Fibroblast of skin of left quadriceps (primary cell): ENCODE measurements at regions not wholly inside any gene's neighbourhood (a gene's known extent, or its start where the extent isn't known, plus 50 kb on each side); places are given as distances from the start of the nearest gene placed in this dataset.
A peak's percentile ranks its signal among the peaks of the same experiment; 100 is the strongest.
"Not testable (repeated sequence)": the region's sequence is repeated elsewhere in the genome, so short reads cannot be mapped to it uniquely, and the experiment has no call there.

Source experiments
- DNase-seq, 2 experiments: peaks; one replicate each; pipeline ENCODE4 v3.0.0-alpha.2; 2013; ENCODE audit warnings: low read depth in 2 of 2

DNA sequence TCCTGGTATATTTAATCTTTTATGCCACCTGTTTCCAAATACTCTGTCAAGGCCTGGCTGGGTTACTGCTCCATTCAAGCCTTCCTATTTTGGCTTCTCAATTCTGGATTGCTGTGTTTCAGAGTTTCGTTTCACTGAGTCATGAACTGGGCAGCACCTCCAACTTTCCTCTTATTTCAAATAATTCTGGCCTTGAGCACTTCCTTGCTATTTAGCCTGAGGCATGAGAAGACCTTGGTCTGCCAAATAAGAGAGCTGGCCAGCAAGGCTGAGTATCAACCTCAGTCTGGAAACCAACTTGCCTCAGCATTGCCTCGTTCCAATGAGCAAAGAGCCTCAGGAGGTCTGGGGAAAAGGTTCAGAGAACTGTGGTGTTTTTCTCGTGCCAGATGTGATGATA, 66.6 kb downstream of the TNFAIP3 start:
- DNase-seq: peak in 1 of 2 experiments; percentile 22

DNA sequence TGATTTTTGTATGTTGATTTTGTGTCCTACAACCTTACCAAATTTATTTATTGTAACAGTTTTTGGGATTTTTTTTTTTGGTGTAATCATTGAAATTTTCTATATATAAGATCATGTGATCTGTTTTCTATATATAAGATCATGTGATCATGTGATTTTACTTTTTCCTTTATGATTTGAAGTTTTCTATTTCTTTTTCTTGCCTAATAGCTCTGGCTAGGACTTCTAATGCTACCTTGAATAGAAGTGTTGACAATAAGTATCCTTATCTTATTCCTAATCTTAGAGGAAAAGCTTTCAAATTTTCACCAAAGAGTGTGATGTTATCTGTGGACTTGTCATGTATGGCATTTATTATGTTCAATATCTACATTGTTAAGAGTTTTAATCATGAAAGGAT, 69.7 kb downstream of the TNFAIP3 start:
- DNase-seq: no peak

DNA sequence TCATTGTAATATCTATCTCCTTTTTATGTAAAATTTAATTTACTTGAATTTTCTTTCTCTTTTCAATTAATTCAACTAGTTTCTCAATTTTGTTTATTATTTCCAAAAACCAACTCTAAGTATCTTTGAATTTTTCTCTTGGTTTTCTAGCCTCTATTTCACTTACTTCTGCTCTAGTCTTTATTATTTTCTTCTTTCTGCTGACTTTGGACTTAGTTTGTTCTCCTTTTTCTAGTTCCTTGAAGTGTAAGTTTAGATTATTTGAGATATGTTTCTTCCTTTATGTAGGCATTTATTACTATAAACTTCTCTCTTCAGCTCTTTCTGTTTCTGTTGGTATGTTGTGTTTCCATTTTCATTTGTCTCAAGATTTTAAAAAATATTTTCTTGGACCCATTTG, 70.8 kb downstream of the TNFAIP3 start:
- no peak for DNase-seq

DNA sequence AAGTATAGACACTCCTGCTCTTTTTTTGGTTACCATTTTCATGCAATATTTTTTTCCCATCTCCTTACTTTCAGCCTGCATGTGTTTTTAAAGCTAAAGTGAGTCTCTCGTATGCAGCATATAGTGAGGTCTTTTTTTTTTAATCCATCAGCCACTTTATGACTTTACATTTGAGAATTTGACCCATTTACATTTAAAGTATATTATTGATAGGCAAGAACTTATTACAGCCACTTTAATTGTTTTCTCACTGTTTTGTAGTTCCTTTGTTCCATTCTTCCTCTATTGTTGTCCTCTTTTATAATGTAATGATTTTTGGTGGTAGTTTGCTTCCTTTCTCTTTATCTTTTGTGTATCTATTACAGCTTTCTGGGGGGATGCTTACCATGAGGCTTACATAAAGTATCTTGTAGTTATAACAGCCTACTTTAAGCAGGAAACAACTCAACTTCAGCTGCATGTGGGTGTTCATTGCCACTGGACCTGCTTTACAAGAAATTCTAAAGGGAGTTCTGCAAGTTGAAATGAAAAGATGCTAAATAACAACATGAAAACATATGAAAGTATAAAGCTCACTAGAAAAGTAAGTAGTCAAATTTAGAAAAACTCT, 71.8 kb downstream of the TNFAIP3 start:
- no peak for DNase-seq

DNA sequence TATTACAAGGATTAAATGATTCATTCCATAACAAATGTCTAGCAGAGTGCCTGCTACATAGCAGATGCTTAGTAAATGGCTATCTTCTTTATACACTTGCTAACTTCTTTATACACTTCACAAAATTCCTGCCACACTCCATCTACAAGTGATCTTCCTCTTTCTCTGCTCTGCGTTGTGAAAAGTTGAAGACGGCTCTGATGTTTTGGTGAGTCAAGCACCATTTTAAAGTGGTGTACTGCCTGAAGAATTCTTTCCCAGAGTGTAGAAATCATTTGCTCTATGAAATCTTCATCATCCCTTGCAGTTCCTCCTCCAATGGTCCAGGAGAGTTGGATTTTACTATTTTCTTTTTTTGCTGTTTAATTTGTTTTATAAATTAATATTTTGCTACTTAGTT, 74.9 kb downstream of the TNFAIP3 start:
- no peak for DNase-seq

DNA sequence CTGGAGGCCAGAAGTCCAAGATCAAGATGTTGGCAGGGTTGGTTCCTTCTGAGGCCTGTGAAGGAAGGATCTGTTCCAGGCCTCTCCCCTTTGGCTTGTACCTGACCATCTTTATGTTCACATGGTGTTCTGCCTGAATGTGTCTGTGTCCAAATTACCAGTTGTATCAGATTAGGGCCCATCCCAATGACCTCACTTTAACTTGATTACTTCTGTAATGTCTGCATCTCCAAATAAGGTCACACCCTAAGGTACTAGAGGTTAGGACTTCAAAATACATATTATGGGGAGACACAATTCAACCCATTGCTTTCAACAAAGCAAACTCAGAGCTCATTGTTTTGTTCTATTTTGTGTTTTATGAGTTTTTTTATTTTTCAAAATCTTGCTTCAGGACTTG, 75.7 kb downstream of the TNFAIP3 start:
- DNase-seq: no peak

DNA sequence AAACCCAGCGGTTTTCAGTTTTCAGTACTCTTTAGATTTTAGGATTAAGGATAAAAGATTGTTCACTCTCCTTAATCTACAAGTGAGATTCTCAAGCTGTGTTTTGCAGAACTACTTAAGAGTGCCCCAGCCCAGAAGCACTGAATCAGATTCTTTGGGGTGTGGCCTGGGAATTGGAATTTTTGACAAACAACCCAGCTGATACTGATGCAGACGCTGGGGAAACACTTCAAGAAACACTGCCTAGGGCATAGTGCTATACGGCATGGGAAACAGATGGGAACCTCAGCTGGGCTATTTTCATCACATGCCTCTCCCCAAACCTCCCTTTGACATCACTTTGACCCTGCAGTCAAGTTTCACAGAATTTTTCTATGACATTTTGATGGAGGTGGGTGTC, 77.3 kb downstream of the TNFAIP3 start:
- not testable (repeated sequence) for DNase-seq

DNA sequence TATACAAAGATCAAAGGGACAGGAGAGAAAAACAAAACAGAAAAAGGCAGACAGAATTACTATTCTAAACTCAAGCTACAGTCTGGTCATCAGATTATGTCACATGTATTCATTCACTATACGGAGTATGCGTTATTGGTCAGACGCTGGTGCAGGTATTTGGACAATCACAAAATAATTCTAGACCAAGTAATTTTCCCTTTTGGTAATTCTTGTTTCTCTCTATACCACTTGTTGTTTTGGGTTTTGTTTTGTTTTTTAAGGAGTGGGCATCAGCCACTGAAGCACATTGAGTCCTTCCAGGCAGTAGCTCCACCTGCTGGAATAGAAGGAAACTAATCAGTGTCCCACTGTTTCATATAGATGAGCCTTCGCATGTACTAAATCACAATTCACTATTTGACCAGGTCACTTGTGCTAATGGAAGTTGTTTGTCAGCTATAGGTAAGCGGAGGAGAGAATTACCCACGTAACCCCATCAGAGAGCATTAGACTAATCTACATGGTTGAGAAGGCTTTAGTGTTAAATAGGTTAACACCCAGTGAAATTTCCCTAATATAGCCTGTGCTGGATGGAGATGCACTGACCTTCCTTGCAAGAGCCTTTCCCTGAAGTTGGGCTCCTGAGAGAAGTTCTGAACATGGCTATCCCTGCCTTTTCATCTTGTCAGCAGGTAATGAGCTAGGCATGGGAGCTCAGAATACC, 77.9 kb downstream of the TNFAIP3 start:
- DNase-seq: peak in 1 of 2 experiments; percentile 20

DNA sequence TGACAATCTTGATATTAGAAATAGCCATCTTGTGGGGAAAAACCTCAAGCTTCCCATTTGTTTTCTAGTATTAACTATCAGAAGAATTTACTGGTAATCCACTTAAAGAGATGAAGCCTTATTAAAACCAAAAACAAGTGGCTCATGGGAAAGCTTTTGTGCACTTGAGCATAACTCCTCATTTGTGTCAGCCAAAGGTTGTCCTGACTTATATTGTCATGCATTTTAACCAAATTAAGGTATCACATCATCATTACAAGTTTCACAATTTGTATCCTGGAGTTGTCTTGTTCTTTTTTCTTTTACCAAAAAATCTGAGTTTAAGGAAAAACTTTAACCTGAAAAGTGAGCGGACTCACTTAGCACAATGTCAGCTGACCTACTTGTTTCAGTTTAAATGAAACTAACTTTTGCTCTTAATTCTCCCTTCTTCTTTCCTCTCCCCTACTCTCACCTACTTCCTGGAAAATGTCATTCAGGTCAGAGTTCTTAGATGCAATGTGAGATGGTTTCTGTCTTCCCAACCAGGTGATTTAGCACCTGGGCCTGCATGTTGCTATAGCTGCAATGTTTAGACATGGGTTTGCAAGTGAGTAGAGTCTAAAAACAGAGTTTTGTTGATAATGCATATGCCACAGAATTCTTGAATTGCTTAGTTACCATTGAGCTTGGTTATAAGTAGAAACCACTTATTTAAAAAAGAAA, 82.8 kb downstream of the TNFAIP3 start:
- DNase-seq: no peak

DNA sequence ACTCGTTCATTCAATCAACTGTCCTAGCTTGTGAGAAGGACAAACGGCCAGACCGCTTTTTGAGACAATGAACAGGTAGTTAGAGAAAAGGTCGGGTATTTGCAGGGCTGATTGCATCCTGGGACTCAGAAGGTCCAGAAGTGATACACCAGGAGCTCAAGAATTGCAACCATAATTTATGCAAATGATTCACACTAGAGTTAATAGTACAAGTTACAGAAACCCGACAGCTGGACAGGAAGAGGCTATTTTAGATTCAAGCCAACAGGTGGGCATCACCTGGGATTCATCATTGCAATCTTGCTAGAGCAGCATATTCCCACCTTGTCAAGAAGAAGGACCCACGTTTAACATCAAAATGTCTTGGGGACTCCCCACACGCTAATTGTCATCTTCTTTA, 83.5 kb downstream of the TNFAIP3 start:
- DNase-seq: no peak

DNA sequence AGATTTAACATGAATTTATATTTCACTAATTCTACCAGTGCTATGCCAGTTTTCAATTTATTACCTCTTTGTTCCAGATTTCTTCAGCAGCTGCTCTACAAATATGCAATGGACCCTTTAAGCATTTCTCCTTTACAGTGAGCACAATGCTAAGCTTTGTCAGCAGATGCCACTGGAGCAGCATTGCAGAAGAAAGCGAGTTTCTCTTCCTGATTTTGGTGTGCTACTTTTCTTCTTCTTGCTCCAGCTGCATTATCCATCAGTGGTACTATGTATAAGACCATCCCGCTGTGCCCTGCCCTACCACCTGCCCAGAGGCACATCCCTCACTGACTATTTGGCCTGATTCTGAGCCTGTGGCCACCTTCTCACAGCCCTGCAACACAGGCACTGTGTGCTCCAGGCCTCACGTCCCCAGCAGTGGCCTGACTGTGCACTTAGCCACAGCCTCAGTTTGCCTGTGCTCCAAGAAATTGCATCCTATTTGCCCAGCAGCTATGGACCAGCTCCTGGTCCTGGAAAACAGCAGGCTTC, 84.1 kb downstream of the TNFAIP3 start:
- DNase-seq: no peak

DNA sequence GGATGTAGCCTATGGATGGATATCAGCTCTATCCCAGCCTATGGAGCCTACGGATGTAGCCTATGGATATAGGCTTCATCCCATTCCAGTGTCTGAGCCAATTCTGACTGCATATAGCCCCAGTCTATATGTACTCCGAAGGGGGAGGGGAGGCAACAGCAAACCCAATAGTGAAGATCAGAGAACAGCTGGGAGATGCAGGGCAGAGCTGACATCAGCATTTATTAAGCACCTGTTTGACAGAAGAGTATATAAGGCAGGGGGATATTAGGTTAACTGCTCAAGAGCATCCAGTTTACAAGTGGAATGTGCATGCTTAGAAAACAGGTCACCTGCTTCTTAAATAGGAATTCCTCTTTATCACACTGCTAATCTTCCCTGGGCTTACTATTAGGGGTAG, 85.2 kb downstream of the TNFAIP3 start:
- DNase-seq: no peak

DNA sequence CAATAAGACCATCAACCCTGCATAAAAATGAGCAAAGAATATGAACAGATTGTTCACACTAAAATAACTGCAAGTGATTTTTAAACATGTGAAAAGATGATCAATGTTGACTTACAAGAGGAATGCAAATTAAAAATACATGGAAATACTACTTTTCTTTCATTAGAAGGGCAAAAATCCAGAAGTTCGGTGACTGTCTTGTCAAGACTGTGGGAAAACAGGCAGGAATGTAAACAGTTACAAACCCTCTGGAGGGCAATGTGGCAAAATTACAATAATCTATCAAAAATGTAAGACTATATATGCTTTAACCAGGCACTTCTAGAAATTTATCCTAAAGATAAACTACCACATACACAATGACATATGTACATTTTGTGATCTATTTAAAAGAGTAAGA, 86.7 kb downstream of the TNFAIP3 start:
- DNase-seq: no peak

DNA sequence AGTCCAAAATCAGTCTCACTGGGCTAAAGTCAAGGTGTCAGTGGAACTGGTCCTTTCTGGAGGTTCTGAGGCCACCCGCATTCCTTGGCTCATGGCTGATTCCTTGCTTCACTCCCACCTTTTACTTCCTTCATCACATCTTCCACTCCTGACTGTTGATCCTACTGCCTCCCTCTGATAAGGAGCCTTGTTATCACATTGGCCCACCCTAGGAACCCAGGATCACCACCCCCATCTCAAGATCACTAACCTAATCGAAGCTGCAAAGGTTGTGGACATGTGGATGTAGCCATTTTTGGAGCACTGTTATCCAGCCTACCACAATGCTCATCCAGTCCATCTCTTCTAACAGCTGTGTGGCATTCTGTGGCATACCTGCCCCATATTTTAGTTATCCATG, 87.2 kb downstream of the TNFAIP3 start:
- DNase-seq: no peak

DNA sequence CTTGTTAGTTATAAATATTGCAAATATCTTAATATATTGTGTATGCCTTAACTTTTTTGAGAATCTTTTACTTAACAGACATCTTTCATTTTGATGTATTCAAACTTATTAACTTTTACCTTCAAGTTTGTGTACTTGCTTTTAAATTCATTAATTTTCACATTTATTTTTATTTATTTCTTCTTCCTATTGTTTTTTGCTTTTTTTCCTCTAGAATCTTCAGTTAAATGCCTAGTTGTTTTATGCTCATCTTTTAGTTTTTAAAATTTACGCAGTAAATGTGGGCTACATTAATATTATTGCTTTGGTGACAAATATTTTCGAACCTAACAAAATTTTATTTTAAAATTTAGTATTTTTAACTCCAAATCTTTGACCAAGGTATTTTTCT, 89.0 kb downstream of the TNFAIP3 start:
- no peak for DNase-seq

DNA sequence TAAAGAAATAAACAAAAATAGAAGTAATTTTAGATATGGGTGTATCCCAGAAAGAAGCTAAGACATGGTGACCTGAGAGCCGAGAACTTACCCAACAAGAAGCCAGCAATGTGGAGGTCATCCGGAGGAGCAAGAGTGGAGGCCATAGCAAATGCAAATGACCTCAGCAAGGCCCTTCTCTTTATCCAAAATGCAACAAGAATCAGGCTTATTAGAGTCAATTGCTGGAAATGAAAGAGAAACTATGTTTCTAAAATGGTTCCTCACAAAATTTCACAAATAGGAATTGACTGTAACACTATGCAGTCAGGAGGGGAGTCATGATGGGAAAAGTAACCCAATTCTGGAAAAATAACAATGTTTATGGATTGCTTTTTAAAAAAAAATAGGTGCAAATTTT, 90.4 kb downstream of the TNFAIP3 start:
- no peak for DNase-seq

DNA sequence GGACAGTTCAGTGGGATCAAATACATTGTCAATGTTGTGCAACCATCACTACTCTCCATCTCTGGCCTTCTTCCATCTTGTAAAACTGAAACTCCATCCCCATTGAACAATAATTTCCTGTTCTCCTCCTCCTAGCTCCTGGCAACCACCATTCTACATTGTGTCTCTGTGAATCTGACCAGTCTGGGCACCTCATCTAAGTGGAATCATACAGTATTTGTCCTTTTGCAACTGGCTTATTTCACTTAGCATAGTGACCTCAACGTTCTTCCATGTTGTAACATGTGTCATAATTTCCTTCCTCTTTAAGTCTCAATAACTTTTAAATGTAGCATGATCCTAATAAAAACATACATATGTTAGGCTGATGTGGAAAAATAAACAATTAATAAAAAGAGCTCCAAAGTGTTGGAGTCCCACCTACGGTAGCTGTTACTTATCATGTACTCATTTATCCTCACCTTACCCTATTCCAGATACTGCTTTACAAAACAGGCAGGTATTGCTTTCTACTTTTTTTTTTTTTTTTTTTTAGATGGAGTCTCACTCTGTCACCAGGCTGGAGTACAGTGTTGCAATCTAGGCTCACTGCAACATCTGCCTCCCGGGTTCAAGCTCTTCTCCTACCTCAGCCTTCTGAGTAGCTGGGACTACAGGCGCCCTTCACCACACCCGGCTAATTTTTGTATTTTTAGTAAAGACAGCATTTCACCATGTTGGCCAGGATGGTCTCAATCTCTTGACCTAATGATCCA, 91.9 kb downstream of the TNFAIP3 start:
- no peak for DNase-seq

DNA sequence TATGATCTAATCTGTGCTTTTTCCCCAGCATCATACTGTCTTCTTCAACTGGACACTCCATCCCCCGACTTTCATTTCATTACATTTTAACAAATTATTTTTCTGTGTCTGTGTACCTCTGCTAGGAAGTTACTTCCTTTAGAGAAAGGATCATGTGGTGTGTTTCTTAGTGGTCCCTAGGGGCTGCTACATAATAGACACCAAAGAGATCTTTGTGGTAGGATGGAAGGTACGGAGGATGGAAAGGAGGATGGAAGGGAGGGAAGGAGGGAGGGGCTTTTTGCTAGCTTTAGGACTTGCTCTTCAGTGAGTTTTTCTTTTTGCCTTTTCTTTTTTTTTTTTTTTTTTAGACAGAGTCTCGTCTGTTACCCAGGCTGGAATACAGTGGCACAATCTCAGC, 95.7 kb downstream of the TNFAIP3 start:
- DNase-seq: no peak

DNA sequence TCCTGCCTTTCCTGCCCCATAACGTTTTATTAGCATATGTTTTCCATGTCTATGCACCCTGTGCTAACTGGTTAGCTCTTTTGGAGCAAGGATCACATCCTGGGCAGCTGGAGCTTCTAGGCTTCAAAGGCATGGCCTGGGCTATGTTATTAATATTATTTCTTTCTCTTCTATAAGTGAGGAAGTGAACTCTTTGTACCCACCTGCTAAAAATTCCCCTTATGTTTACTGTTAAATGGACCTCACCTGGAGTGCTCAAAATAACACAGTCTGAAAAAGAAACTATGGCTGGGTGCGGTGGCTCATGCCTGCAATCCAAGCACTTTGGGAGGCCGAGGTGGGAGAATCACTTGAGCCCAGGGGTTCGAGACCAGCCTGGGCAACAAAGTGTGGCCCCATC, 97.8 kb downstream of the TNFAIP3 start:
- DNase-seq: no peak

DNA sequence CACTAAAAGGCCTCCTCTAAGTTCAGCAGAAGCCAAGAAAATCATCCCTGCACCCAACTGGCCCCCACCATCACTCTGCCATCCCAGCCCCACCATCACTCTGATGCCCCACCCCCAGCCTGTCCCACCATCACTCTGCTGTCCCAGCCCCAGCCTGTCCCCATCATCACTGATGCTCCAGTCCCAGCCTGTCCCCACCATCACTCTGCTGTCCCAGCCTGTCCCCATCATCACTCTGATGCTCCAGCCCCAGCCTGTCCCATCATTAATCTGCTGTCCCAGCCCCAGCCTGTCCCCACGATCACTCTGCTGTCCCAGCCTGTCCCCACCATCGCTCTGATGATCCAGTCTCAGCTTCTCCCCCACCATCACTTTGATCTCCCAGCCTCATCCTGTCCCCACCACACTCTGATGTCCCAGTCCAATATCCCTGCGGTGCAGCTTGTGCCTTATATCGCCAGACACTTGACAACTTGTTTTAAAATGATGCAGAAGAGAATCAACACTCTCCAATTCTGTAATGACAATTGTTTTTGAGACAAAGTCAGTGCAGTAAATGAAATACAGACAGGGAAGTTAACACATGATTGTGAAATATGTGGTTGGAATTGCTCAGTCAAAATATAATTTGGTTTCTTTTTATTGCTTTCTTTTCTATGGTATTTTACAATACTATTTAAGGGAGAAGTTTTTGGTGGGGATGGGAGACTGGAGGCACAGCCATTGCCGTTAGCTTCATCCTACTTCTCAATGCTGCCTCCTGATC, 100.8 kb downstream of the TNFAIP3 start:
- DNase-seq: peak; percentile 28 to 32

DNA sequence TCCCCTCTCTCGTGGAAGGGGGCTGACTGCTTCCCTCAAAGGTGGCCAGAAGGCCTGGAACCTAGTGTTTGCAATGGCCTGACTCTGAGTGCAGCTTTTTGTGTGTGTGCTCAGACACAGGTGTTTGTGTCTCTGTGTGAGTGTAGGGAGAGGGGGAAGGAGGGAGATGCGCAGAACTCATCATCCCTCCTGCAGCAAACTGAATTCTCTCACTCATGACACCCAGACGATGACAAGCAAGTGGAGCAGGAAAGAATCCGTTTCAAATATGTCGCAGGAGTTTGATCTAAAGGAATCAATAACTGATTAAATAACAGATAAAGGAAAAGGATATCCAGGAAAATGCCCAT, 101.4 kb downstream of the TNFAIP3 start:
- no peak for DNase-seq

DNA sequence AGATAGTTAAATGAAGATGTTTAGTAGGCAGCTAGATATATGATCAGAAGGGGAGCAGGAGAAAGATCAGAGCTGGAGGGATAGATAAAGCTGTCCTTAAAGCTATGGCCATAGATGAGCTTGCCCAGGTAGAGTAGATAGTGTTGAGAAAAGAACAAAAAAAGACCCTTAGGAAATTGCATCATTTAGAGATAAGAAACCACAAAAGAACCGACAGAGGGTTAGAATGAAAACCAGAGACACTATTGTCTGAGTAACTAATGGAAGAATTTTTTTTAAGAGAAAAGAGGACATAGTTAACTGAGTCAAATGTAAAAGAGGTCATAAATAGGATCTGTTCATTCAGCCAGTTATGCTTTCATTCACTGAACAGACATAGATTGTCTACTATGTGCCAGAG, 101.8 kb downstream of the TNFAIP3 start:
- no peak for DNase-seq
